OCI-LY7 (cell line): ENCODE measurements at regions not wholly inside any gene's neighbourhood (a gene's known extent, or its start where the extent isn't known, plus 50 kb on each side); places are given as distances from the start of the nearest gene placed in this dataset.

Experiments
- CTCF ChIP-seq: fragments of 200-600 bp; sonication (generic); conservative IDR thresholded peaks from 2 replicates; pipeline ENCODE4 v1.5.1; 2014; ENCODE audit warnings: mild to moderate bottlenecking, antibody characterized with exemption, low read length, moderate library complexity, mixed read lengths
- EZH2phosphoT487 ChIP-seq: fragments of 200-600 bp; sonication (generic); IDR thresholded peaks from 2 replicates; pipeline ENCODE4 v1.6.1; 2018; ENCODE audit warnings: low read depth, borderline replicate concordance, mild to moderate bottlenecking, mixed run types, antibody characterized with exemption, low read length, moderate library complexity, mixed read lengths

DNA sequence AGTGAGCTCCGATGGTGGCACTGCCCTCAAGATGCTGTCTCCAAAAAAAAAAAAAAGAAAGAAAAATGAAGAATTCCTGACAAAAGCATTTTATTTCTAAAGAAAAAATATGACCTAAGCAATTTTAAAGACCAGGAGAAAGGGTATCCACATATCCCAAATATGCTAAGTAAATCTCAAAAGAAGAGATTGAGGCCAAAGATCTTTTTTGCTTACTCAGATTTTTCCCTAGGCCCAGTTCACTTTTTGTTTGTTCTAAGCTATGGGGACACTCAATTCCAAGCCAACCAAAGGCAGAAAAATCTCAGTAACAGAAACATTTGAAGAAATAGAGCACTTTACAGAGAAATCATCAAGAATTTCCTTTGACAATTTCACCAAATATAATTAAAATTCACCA, 150.8 kb downstream of the SOX9 start:
- no peak for TF ChIP-seq CTCF
- TF ChIP-seq EZH2phosphoT487, result no peak
